ENCODE measurements at regions not wholly inside any gene's neighbourhood (a gene's known extent, or its start where the extent isn't known, plus 50 kb on each side); places are given as distances from the start of the nearest gene placed in this dataset.

GRCh38 chr2:21412944-21413443 lies 289.2 kb downstream of the TDRD15 start:
- no peak for TF ChIP-seq CTCF (IDR thresholded peaks at IDR 0.05; ENCODE audit: low read depth, low read length)
- TF ChIP-seq EZH2phosphoT487 (IDR thresholded peaks at IDR 0.05; ENCODE audit: low read depth), result no peak
